H1 (cell line): ENCODE measurements at regions not wholly inside any gene's neighbourhood (a gene's known extent, or its start where the extent isn't known, plus 50 kb on each side); places are given as distances from the start of the nearest gene placed in this dataset.

Experiments
- CTCF ChIA-PET: fragments of 300-600 bp; sonication (Branson Sonifier 250); formaldehyde crosslinking; loops from one replicate; lab custom pipeline; 2021; ENCODE audit not compliant: partially characterized antibody; lab: Charles Lee
- POLR2A ChIA-PET: fragments of 300-600 bp; sonication (Branson Sonifier 250); formaldehyde crosslinking; loops from one replicate; lab custom pipeline; 2021; ENCODE audit warnings: inconsistent platforms; ENCODE audit not compliant: partially characterized antibody; lab: Charles Lee
- DNase-seq, 2 experiments: peaks; one replicate each; pipeline versions ENCODE4 v3.0.0 to v3.0.0-alpha.2; 2010 to 2022; ENCODE audit warnings: low spot score in 2 of 2, low read depth in 1 of 2, mixed read lengths in 1 of 2
- FAIRE-seq: peaks from 2 replicates; lab custom pipeline; 2011; peaks lifted over from hg19 to GRCh38; lab: Jason Lieb, UNC
- H2AFZ ChIP-seq: 2 replicates; pipeline ENCODE4 v1.8.1; 2012; ENCODE audit warnings: low read length, inconsistent platforms
- H2AK5ac ChIP-seq: 2 replicates; pipeline ENCODE4 v1.6.1; 2013; ENCODE audit warnings: low read depth, low read length
- H2BK120ac ChIP-seq: replicated peaks from 2 replicates; pipeline ENCODE3; 2013; ENCODE audit warnings: low read depth, low read length, inconsistent platforms
- H2BK12ac ChIP-seq: 2 replicates; pipeline ENCODE4 v1.6.1; 2013; ENCODE audit warnings: low read depth, low read length
- H2BK15ac ChIP-seq: 2 replicates; pipeline ENCODE4 v1.6.1; 2013; ENCODE audit warnings: low read length
- H2BK20ac ChIP-seq: 2 replicates; pipeline ENCODE4 v1.6.1; 2013; ENCODE audit warnings: low read length
- H2BK5ac ChIP-seq: 2 replicates; pipeline ENCODE4 v1.6.1; 2013; ENCODE audit warnings: low read depth, low read length
- H3K14ac ChIP-seq: 2 replicates; pipeline ENCODE4 v1.6.1; 2013; ENCODE audit warnings: inconsistent platforms; ENCODE audit not compliant: insufficient read length
- H3K18ac ChIP-seq: 2 replicates; pipeline ENCODE4 v1.6.1; 2013; ENCODE audit warnings: low read length; ENCODE audit errors: extremely low read depth
- H3K23ac ChIP-seq: 2 replicates; pipeline ENCODE4 v1.6.1; 2013; ENCODE audit warnings: inconsistent platforms; ENCODE audit not compliant: insufficient read length
- H3K23me2 ChIP-seq: 2 replicates; pipeline ENCODE4 v1.6.1; 2013; ENCODE audit warnings: low read depth, low read length
- H3K27ac ChIP-seq: 2 replicates; pipeline ENCODE4 v1.6.1; 2011; ENCODE audit warnings: low read depth, low read length, inconsistent platforms
- H3K27me3 ChIP-seq, 4 experiments: replicated peaks in 1 of 4; 1 replicate in 1 of 4; 2 replicates in 3 of 4; pipeline versions ENCODE4 v1.6.1 to v1.8.1; 2011 to 2013; ENCODE audit warnings: low read length in 3 of 4, mild to moderate bottlenecking in 3 of 4, inconsistent platforms in 2 of 4, mixed read lengths in 2 of 4, moderate library complexity in 1 of 4; ENCODE audit not compliant: control insufficient read depth in 3 of 4, insufficient read depth in 3 of 4; ENCODE audit errors: extremely low read depth in 1 of 4
- H3K36me3 ChIP-seq, 4 experiments: 2 replicates each; pipeline versions ENCODE4 v1.6.1 to v1.8.1; 2011 to 2013; ENCODE audit warnings: mild to moderate bottlenecking in 4 of 4, low read length in 3 of 4, moderate library complexity in 2 of 4, control low read depth in 1 of 4, inconsistent platforms in 1 of 4; ENCODE audit not compliant: insufficient read depth in 4 of 4, control insufficient read depth in 2 of 4
- H3K4ac ChIP-seq: replicated peaks from 2 replicates; pipeline ENCODE3; 2013; ENCODE audit warnings: low read length, low read depth, mixed read lengths, inconsistent platforms; ENCODE audit not compliant: insufficient read length
- H3K4me1 ChIP-seq, 4 experiments: replicated peaks in 1 of 4; 1 replicate in 1 of 4; 2 replicates in 3 of 4; pipeline versions ENCODE4 v1.6.1 to v1.8.1; 2011 to 2013; ENCODE audit warnings: low read length in 3 of 4, inconsistent platforms in 2 of 4, mixed read lengths in 1 of 4; ENCODE audit not compliant: insufficient read depth in 4 of 4, control insufficient read depth in 3 of 4
- H3K4me2 ChIP-seq, 2 experiments: 2 replicates each; pipeline versions ENCODE4 v1.6.1 to v1.8.1; 2011 to 2013; ENCODE audit warnings: low read depth in 2 of 2, low read length in 2 of 2, control low read depth in 1 of 2, inconsistent platforms in 1 of 2, mild to moderate bottlenecking in 1 of 2; ENCODE audit not compliant: insufficient read depth in 1 of 2
- H3K4me3 ChIP-seq, 4 experiments: fragments of 200-600, 300-600 bp in 1 of 4; sonication (generic), shearing (Covaris generic), sonication (Bioruptor Twin) in 1 of 4; 2 replicates each; pipeline versions ENCODE4 v1.5.1 to v1.8.1; 2011 to 2016; ENCODE audit warnings: low read length in 4 of 4, low read depth in 3 of 4, control low read depth in 2 of 4, inconsistent platforms in 2 of 4, mild to moderate bottlenecking in 2 of 4, mixed read lengths in 1 of 4, moderate library complexity in 1 of 4; ENCODE audit not compliant: insufficient read depth in 2 of 4; ENCODE audit errors: extremely low read depth in 1 of 4
- H3K56ac ChIP-seq: replicated peaks from 2 replicates; pipeline ENCODE3; 2013; ENCODE audit warnings: low read depth, mild to moderate bottlenecking, mixed read lengths, low read length, inconsistent platforms; ENCODE audit not compliant: insufficient read length
- H3K79me1 ChIP-seq: 2 replicates; pipeline ENCODE4 v1.6.1; 2013; ENCODE audit warnings: low read depth, low read length, control low read depth
- H3K79me2 ChIP-seq, 2 experiments: 2 replicates each; pipeline versions ENCODE4 v1.6.1 to v1.8.1; 2012 to 2013; ENCODE audit warnings: low read length in 2 of 2, mild to moderate bottlenecking in 2 of 2, inconsistent platforms in 1 of 2; ENCODE audit not compliant: insufficient read depth in 2 of 2, control insufficient read depth in 1 of 2
- H3K9ac ChIP-seq, 4 experiments: replicated peaks in 1 of 4; 1 replicate in 1 of 4; 2 replicates in 3 of 4; pipeline versions ENCODE4 v1.6.1 to v1.8.1; 2011 to 2013; ENCODE audit warnings: low read depth in 3 of 4, low read length in 3 of 4, control low read depth in 2 of 4, mild to moderate bottlenecking in 2 of 4, moderate library complexity in 2 of 4, inconsistent platforms in 1 of 4; ENCODE audit errors: extremely low read depth in 1 of 4
- H3K9me3 ChIP-seq, 2 experiments: 2 replicates each; pipeline versions ENCODE4 v1.6.1 to v1.8.1; 2012 to 2013; ENCODE audit warnings: mild to moderate bottlenecking in 2 of 2, moderate library complexity in 2 of 2, control low read depth in 1 of 2, inconsistent platforms in 1 of 2, low read depth in 1 of 2, low read length in 1 of 2, mixed read lengths in 1 of 2; ENCODE audit not compliant: insufficient read depth in 2 of 2
- H4K20me1 ChIP-seq, 2 experiments: replicated peaks in 1 of 2; 2 replicates each; pipeline versions ENCODE3 to v1.8.1; 2011 to 2013; ENCODE audit warnings: inconsistent platforms in 2 of 2, low read length in 2 of 2, mild to moderate bottlenecking in 1 of 2; ENCODE audit not compliant: insufficient read depth in 2 of 2, control insufficient read depth in 1 of 2
- H4K5ac ChIP-seq: 2 replicates; pipeline ENCODE4 v1.6.1; 2013; ENCODE audit warnings: low read length, low read depth, mixed read lengths, inconsistent platforms; ENCODE audit not compliant: insufficient read length
- H4K8ac ChIP-seq: 2 replicates; pipeline ENCODE4 v1.8.0; 2013; ENCODE audit warnings: mild to moderate bottlenecking, moderate library complexity, low read length, inconsistent platforms; ENCODE audit not compliant: insufficient read depth; ENCODE audit errors: extremely low read depth
- H4K91ac ChIP-seq: replicated peaks from 2 replicates; pipeline ENCODE3; 2013; ENCODE audit warnings: low read length, mixed read lengths, inconsistent platforms; ENCODE audit not compliant: insufficient read length
- BCL11A ChIP-seq, 2 experiments: IDR thresholded peaks; one replicate each; pipeline ENCODE4 v1.6.1; 2011; ENCODE audit warnings: low read depth in 2 of 2, low read length in 2 of 2, mild to moderate bottlenecking in 2 of 2
- MAFK ChIP-seq: IDR thresholded peaks from 2 replicates; pipeline ENCODE4 v1.6.1; 2012; ENCODE audit warnings: low read depth, mild to moderate bottlenecking, improper control_type of control experiment, low read length
- PHF8 ChIP-seq: fragments of 200-600 bp; sonication (generic); conservative IDR thresholded peaks from 2 replicates; pipeline ENCODE4 v1.7.1; 2012; ENCODE audit warnings: low read depth, mild to moderate bottlenecking, inconsistent platforms, low read length, moderate library complexity
- POLR2A ChIP-seq, 2 experiments: IDR thresholded peaks; 1 replicate in 1 of 2; 2 replicates in 1 of 2; pipeline ENCODE4 v1.6.1; 2011; ENCODE audit warnings: low read depth in 2 of 2, low read length in 2 of 2, mild to moderate bottlenecking in 2 of 2; ENCODE audit errors: control extremely low read depth in 1 of 2
- POLR2AphosphoS5 ChIP-seq: IDR thresholded peaks from 2 replicates; pipeline ENCODE4 v1.6.1; 2011; ENCODE audit warnings: low read depth, low read length
- RAD21 ChIP-seq, 2 experiments: IDR thresholded peaks in 1 of 2; conservative IDR thresholded peaks in 1 of 2; 2 replicates each; pipeline ENCODE4 v1.6.1; 2011; ENCODE audit warnings: low read depth in 2 of 2, low read length in 2 of 2, improper control_type of control experiment in 1 of 2, inconsistent platforms in 1 of 2, mild to moderate bottlenecking in 1 of 2, moderate library complexity in 1 of 2
- RFX5 ChIP-seq: IDR thresholded peaks from 2 replicates; pipeline ENCODE4 v1.6.1; 2011; ENCODE audit warnings: low read depth, low read length, improper control_type of control experiment, borderline replicate concordance
- RXRA ChIP-seq: IDR thresholded peaks from 2 replicates; pipeline ENCODE4 v1.6.1; 2011; ENCODE audit warnings: low read depth, mild to moderate bottlenecking, low read length, moderate library complexity; ENCODE audit not compliant: insufficient read depth
- SIX5 ChIP-seq: IDR thresholded peaks from 2 replicates; pipeline ENCODE4 v1.6.1; 2011; ENCODE audit warnings: mild to moderate bottlenecking, low read depth, low read length
- SP4 ChIP-seq: IDR thresholded peaks from 2 replicates; pipeline ENCODE4 v1.6.1; 2012; ENCODE audit warnings: low read length, inconsistent platforms
- TAF1 ChIP-seq: IDR thresholded peaks from 2 replicates; pipeline ENCODE4 v1.6.1; 2011; ENCODE audit warnings: mild to moderate bottlenecking, low read depth, low read length
- TAF7 ChIP-seq: optimal IDR thresholded peaks from 2 replicates; pipeline ENCODE3; 2011; ENCODE audit warnings: low read depth, mild to moderate bottlenecking, inconsistent platforms, low read length, moderate library complexity, borderline replicate concordance
- TCF12 ChIP-seq: IDR thresholded peaks from 2 replicates; pipeline ENCODE4 v1.6.1; 2011; ENCODE audit warnings: low read depth, mild to moderate bottlenecking, low read length
- YY1 ChIP-seq: IDR thresholded peaks from 2 replicates; pipeline ENCODE4 v1.6.1; 2011; ENCODE audit warnings: low read depth, mild to moderate bottlenecking, low read length
- WGBS, 2 experiments: shearing (Covaris generic) in 1 of 2; methylation state at CpG; one replicate each; pipeline versions ENCODE4 v1.1.6 to v1.1.7; 2013 to 2015; ENCODE audit warnings: low lambda C conversion rate in 2 of 2, mixed read lengths in 2 of 2, inconsistent platforms in 1 of 2, low coverage in 1 of 2, missing lambda C conversion rate in 1 of 2; ENCODE audit not compliant: insufficient replicate concordance in 2 of 2, insufficient coverage in 1 of 2, insufficient read length in 1 of 2; ENCODE audit errors: extremely low coverage in 1 of 2, missing lambda C conversion rate in 1 of 2; 5-methylcytosine and 5-hydroxymethylcytosine counted together
- TF ChIP-seq, protein P1 (sequence below): IDR thresholded peaks from 2 replicates; pipeline ENCODE4 v1.6.1; 2011; ENCODE audit warnings: low read length, improper control_type of control experiment

- Histone ChIP-seq H3K9ac (no peak overlapping the region), H2BK5ac (no peak overlapping the region), H3K9me3 (no peaks in the 10 kb centered on the region), H4K8ac (no peak overlapping the region), H2BK12ac (no peak overlapping the region), H3K4ac (no peak overlapping the region), H3K79me1 (no peaks in the 10 kb centered on the region), H3K79me2 (no peaks in the 10 kb centered on the region), H3K4me2 (no peak overlapping the region), H2BK120ac (no peak overlapping the region), H4K20me1 (no peaks in the 10 kb centered on the region), H2BK20ac (no peak overlapping the region), H3K4me1 (no peaks in the 10 kb centered on the region), H3K56ac (no peak overlapping the region), H4K5ac (no peak overlapping the region), H3K27me3 (peaks cover 0 to 1% (median 0%) of the 10 kb centered on the region in 4 experiments; a peak in 1 of 7 replicates), H3K14ac (no peak overlapping the region), H3K27ac (no peak overlapping the region), H3K36me3 (no peaks in the 10 kb centered on the region), H2AFZ (no peak overlapping the region), H3K4me3 (no peak overlapping the region), H4K91ac (no peak overlapping the region), H2BK15ac (no peak overlapping the region), H2AK5ac (no peak overlapping the region), H3K18ac (no peak overlapping the region), H3K23ac (no peak overlapping the region), H3K23me2 (no peaks in the 10 kb centered on the region)
- ChIA-PET POLR2A (no interaction called here), CTCF (no interaction called here)
- DNase-seq = no peak
- 93% methylated on average over 2 of the region's 2 CpGs; no CpG with 5 or more reads in 1 of the 2 experiments for WGBS, 2 experiments
- FAIRE-seq = no peak
- TF ChIP-seq POLR2A (IDR thresholded peaks at IDR 0.05; ENCODE audit: control extremely low read depth in 1 of 2, low read depth in 2 of 2, low read length in 2 of 2) (no peak), POLR2AphosphoS5 (no peak), SP4 (no peak), YY1 (no peak), TAF1 (no peak), RXRA (no peak), RFX5 (no peak), PHF8 (no peak), MAFK (no peak), TAF7 (no peak), SIX5 (no peak), BCL11A (IDR thresholded peaks at IDR 0.05; ENCODE audit: low read depth in 2 of 2, low read length in 2 of 2) (no peak), TCF12 (no peak), RAD21 (IDR thresholded peaks at IDR 0.05 in 1 of 2, conservative IDR thresholded peaks at IDR 0.05 in 1 of 2; ENCODE audit: low read depth in 2 of 2, low read length in 2 of 2) (no peak)
- TF ChIP-seq, protein P1, sequence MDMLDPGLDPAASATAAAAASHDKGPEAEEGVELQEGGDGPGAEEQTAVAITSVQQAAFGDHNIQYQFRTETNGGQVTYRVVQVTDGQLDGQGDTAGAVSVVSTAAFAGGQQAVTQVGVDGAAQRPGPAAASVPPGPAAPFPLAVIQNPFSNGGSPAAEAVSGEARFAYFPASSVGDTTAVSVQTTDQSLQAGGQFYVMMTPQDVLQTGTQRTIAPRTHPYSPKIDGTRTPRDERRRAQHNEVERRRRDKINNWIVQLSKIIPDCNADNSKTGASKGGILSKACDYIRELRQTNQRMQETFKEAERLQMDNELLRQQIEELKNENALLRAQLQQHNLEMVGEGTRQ = no peak
Measured at GRCh38 chr2:67709835-67710234, 312.7 kb downstream of the ETAA1 start.
